Pancreas (tissue), 10 donors: ENCODE measurements at regions not wholly inside any gene's neighbourhood (a gene's known extent, or its start where the extent isn't known, plus 50 kb on each side); places are given as distances from the start of the nearest gene placed in this dataset.

Experiments used
- ATAC-seq, 4 donors: fragments of 200-7000 bp; cut with Tn5 transposase; one replicate each; pipeline versions ENCODE4 v1.8.0 to v1.9.1; 2020; ENCODE audit warnings: mild to moderate bottlenecking in 4 of 4, moderate library complexity in 4 of 4
- DNase-seq, 6 donors: peaks; one replicate each; pipeline ENCODE4 v3.0.0-alpha.2; 2020
- FAIRE-seq: peaks from 2 replicates; lab custom pipeline; 2012; peaks lifted over from hg19 to GRCh38; lab: Jason Lieb, UNC
- H3K27ac ChIP-seq, 4 donors: fragments of 200-600 bp; sonication (generic); 1 replicate in 3 of 4; 2 replicates in 1 of 4; pipeline versions ENCODE4 v1.5.0 to v1.8.0; 2020
- H3K27me3 ChIP-seq, 4 donors: fragments of 200-600 bp; one replicate each; pipeline ENCODE4 v1.8.0; 2021
- H3K36me3 ChIP-seq, 3 donors: fragments of 200-600 bp; sonication (generic) in 1 of 3; one replicate each; pipeline versions ENCODE4 v1.5.0 to v1.8.0; 2020 to 2021
- H3K4me1 ChIP-seq, 3 donors: fragments of 200-600 bp; one replicate each; pipeline ENCODE4 v1.8.0; 2021
- H3K4me3 ChIP-seq, 4 donors: fragments of 200-600 bp; sonication (generic) in 2 of 4; one replicate each; pipeline versions ENCODE4 v1.5.0 to v1.8.0; 2020 to 2021
- H3K9me3 ChIP-seq, 4 donors: fragments of 200-600 bp; one replicate each; pipeline ENCODE4 v1.8.0; 2021
- WGBS, 2 donors: extraction: QIAGEN DNeasy Blood & Tissue Kit; methylation state at CpG; one replicate each; pipeline ENCODE4 v1.1.7; 2013; 5-methylcytosine and 5-hydroxymethylcytosine counted together
- intact Hi-C, 3 donors: fragments of 100-400 bp; cut with DNase I; formaldehyde crosslinking; loops; one replicate each; pipeline versions ENCODE4 v1.11.1 to v1.14.2; 2022
- TF ChIP-seq, protein P1 (sequence below), 4 donors: fragments of 200-600 bp; sonication (generic) in 3 of 4; IDR thresholded peaks; one replicate each; pipeline versions ENCODE4 v1.5.0 to v1.8.0; 2021; ENCODE audit warnings: antibody characterized with exemption in 4 of 4
- donor health status: healthy with polysubstance abuse.
- donor health status: DM: no; HTN: no; CAD: no; lungs with moderate emphysema.
- donor health status: DM: no; HTN: no; CAD: no.
- donor health status: control.
- donor health status: control.
- donor health status: Bipolar disorder and iron deficiency.
- donor health status: DM: yes; HTN: yes; CAD: no.
- donor health status: DM: no; HTN: no; CAD: no.
- donor health status: DM: no; HTN: no; CAD: no.
- donor health status: DM: yes; HTN: yes; CAD: no.

DNA sequence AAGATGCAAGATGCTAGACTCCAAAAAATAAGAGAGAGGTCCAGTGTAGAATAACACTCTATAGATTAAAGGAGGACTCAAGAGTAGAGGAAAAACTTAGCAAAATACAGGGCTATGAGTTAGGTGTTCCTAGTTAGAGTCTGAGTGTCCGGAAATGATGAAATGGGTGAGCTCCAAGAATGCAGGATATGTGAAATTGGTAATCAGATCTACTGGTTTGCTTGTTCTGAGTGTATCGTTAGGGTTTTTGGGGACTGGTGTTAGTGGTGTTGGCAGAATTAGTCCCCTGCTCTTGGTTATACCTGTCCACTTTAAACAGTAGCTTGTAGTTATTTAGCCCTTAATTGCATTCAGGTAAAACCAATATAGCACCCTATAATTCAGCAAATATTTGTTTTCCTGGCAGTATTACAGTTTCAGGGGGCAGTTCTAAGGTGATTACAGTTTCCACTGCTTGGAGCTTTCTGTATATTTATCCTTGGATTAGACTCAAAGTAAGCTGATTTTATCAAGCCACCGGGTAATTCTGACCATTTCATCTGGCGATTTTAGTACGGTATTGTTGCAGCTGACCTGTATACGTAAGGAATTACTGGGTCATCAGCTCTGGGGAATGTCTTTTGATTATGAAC is 332.7 kb downstream of the CHRM3 start:
- peaks cover 0 to 11% (median 0%) of the 10 kb centered on the region in 3 donors for H3K4me1 ChIP-seq
- no peaks in the 10 kb centered on the region for H3K36me3 ChIP-seq
- no peaks in the 10 kb centered on the region for H3K27me3 ChIP-seq
- ATAC-seq = peak in 3 of 4 donors; percentile 33 to 73 (median 45)
- WGBS, 2 donors = 36 to 43% methylated on average over 6 of the region's 6 CpGs
- no peak for DNase-seq
- no peak overlapping the region for H3K4me3 ChIP-seq
- TF ChIP-seq, protein P1, sequence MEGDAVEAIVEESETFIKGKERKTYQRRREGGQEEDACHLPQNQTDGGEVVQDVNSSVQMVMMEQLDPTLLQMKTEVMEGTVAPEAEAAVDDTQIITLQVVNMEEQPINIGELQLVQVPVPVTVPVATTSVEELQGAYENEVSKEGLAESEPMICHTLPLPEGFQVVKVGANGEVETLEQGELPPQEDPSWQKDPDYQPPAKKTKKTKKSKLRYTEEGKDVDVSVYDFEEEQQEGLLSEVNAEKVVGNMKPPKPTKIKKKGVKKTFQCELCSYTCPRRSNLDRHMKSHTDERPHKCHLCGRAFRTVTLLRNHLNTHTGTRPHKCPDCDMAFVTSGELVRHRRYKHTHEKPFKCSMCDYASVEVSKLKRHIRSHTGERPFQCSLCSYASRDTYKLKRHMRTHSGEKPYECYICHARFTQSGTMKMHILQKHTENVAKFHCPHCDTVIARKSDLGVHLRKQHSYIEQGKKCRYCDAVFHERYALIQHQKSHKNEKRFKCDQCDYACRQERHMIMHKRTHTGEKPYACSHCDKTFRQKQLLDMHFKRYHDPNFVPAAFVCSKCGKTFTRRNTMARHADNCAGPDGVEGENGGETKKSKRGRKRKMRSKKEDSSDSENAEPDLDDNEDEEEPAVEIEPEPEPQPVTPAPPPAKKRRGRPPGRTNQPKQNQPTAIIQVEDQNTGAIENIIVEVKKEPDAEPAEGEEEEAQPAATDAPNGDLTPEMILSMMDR (IDR thresholded peaks at IDR 0.05) = no peak
- intact Hi-C loops = no loop called here
- no peak overlapping the region for H3K27ac ChIP-seq
- no peak for FAIRE-seq
- no peaks in the 10 kb centered on the region for H3K9me3 ChIP-seq

DNA sequence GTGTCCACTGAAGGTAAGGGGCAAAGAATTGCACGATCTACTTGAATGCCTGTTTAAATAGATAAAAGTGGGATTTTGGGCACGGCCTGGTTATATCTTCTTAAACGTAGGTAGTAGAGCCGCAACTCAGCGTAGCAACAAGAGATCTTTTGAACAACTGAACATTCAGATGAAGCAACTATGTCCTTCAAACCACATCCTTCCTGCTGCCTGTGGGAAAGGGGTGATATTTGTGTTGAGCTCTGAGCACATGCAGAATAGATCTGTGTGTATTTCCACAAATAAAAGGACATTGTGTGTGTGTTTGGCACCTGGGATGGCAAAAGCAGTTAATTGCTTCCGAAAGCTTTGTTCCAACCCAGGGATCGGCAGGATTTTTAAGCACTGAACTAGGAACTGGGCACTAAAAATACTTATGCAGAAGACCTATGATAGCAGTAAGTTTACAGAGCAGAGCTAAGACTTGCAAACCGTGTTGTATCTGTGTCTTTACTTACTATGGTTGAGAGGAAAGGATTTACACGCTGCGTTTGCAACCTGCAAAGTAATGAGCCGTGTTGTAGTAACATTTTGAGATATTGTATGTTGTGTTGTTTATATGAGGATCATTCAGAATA is 333.4 kb downstream of the CHRM3 start:
- H3K4me1 ChIP-seq = peaks cover 0 to 11% (median 0%) of the 10 kb centered on the region in 3 donors
- WGBS, 2 donors = 59 to 69% methylated on average over 11 of the region's 11 CpGs
- no peaks in the 10 kb centered on the region for H3K36me3 ChIP-seq
- ATAC-seq (peak in 3 of 4 donors; percentile 19 to 36 (median 33)), FAIRE-seq (no peak), DNase-seq (no peak)
- no peak overlapping the region for H3K4me3 ChIP-seq
- no peaks in the 10 kb centered on the region for H3K27me3 ChIP-seq
- H3K27ac ChIP-seq = no peak overlapping the region
- intact Hi-C loops = no loop called here
- H3K9me3 ChIP-seq = no peaks in the 10 kb centered on the region
- TF ChIP-seq, protein P1 (IDR thresholded peaks at IDR 0.05) = no peak

DNA sequence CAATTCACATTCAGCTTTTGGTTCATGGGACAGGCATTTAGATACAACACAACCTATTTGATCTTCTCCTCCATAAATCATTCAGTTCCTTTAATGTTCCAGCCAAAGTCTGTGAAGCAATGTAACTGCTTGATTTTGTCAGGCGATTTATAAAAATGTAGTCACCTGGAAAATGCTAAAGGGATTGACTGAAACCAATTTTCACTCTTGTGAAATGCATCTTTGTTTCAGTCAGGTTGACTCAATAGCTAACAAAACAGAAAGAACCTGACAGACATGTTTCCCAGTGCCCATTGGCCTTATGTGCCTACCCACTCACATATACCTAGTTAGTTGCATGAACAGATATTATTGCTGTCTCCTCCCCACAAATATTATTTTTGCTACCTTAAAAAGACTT is 335.7 kb downstream of the CHRM3 start:
- DNase-seq = no peak
- TF ChIP-seq, protein P1 (IDR thresholded peaks at IDR 0.05) = no peak
- H3K4me3 ChIP-seq = no peak overlapping the region
- H3K9me3 ChIP-seq = no peaks in the 10 kb centered on the region
- no peak overlapping the region for H3K27ac ChIP-seq
- no peak for ATAC-seq
- intact Hi-C loops = no loop called here
- peaks cover 0 to 12% (median 0%) of the 10 kb centered on the region in 3 donors for H3K4me1 ChIP-seq
- H3K27me3 ChIP-seq = no peaks in the 10 kb centered on the region
- H3K36me3 ChIP-seq = no peaks in the 10 kb centered on the region
- no peak for FAIRE-seq
- WGBS, 2 donors = 72 to 90% methylated on average over 1 of the region's 1 CpG

DNA sequence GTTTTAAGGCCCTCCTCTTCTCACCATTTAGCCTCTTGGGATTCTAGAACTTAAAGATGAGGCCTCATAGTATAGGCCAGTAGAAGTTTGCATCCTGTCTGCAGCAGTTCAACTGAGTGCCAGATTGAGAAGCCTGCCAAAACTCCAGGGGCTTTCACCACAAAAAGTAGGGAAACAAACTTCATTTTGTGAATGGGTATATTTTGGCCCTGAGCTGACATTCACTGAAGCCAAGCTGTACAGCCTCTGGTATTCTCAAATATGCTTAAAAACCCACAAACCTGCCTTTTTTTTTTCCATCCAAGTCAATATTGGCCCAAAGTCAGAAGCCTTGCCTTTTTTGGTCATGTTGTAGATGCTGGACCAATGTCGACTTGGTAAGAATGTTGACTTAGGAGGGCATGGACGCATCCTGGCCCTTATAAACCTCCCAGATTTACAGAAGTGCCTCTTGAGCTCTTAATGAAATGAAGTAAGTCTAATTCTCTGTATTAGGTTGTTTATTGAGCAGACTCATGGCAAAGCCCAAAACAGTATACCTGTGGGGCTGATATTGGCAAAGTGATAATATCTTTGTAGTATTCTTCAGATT is 337.5 kb downstream of the CHRM3 start:
- Histone ChIP-seq H3K27me3 (no peaks in the 10 kb centered on the region), H3K36me3 (no peaks in the 10 kb centered on the region), H3K9me3 (no peaks in the 10 kb centered on the region), H3K27ac (no peak overlapping the region), H3K4me1 (peaks cover 0 to 12% (median 0%) of the 10 kb centered on the region in 3 donors), H3K4me3 (no peak overlapping the region)
- FAIRE-seq (no peak), ATAC-seq (no peak), DNase-seq (no peak)
- TF ChIP-seq, protein P1 (IDR thresholded peaks at IDR 0.05) = no peak
- intact Hi-C loops = no loop called here
- 83 to 85% methylated on average over 2 of the region's 2 CpGs for WGBS, 2 donors
